T-helper 1 cell treated with Interleukin-12 subunit alpha and Interleukin-12 subunit beta and Interleukin-4 antibody, amounts not matched to agents 30 ng/mL and 1 ng/mL, for 36 hours (primary cell): ENCODE measurements at regions not wholly inside any gene's neighbourhood (a gene's known extent, or its start where the extent isn't known, plus 50 kb on each side); places are given as distances from the start of the nearest gene placed in this dataset.

Experiments used
- intact Hi-C: fragments of 100-400 bp; cut with micrococcal nuclease; formaldehyde crosslinking; loops from one replicate; pipeline ENCODE4 v1.15.1; 2024

GRCh38 chr11:32316232-32316631, 119.1 kb downstream of the WT1 start:
- intact Hi-C loops = no loop called here

GRCh38 chr11:32316858-32317642, 118.3 kb downstream of the WT1 start:
- intact Hi-C loops = no loop called here

- intact Hi-C loops = no loop called here
Observed at GRCh38 chr11:32317643-32318042, 117.7 kb downstream of the WT1 start.

- intact Hi-C loops = no loop called here
Observed at GRCh38 chr11:32318071-32319055, 117.0 kb downstream of the WT1 start.

GRCh38 chr11:32323814-32324130, 111.6 kb downstream of the WT1 start:
- intact Hi-C loops = loop anchor here (1.0 to 5.0 kb wide), 4 partner anchors 99 to 470 kb away; partner anchors contain the start of gene EIF3M

GRCh38 chr11:32325187-32325586, 110.2 kb downstream of the WT1 start:
- intact Hi-C loops = no loop called here

- intact Hi-C loops = no loop called here
Observed at GRCh38 chr11:32325725-32326124, 109.6 kb downstream of the WT1 start.

- intact Hi-C loops = no loop called here
Observed at GRCh38 chr11:32326522-32326921, 108.8 kb downstream of the WT1 start.

- intact Hi-C loops = no loop called here
Observed at GRCh38 chr11:32328392-32328791, 106.9 kb downstream of the WT1 start.

- intact Hi-C loops = loop anchor here (5.0 kb wide), 1 partner anchor 111 kb away; no protein-coding TSS in a partner anchor
Observed at GRCh38 chr11:32331098-32331497, 104.2 kb downstream of the WT1 start.

GRCh38 chr11:32331792-32332191, 103.5 kb downstream of the WT1 start:
- intact Hi-C loops = loop anchor here (5.0 kb wide), 1 partner anchor 111 kb away; no protein-coding TSS in a partner anchor

GRCh38 chr11:32332990-32333319, 102.4 kb downstream of the WT1 start:
- intact Hi-C loops = loop anchor here (5.0 kb wide), 1 partner anchor 109 kb away; no protein-coding TSS in a partner anchor

GRCh38 chr11:32333320-32333991, 101.9 kb downstream of the WT1 start:
- intact Hi-C loops = loop anchor here (5.0 kb wide), 1 partner anchor 109 kb away; no protein-coding TSS in a partner anchor

GRCh38 chr11:32334822-32335221, 100.5 kb downstream of the WT1 start:
- intact Hi-C loops = loop anchor here (5.0 kb wide), 1 partner anchor 107 kb away; no protein-coding TSS in a partner anchor
